Thyroid gland (tissue), 4 donors: ENCODE measurements at regions not wholly inside any gene's neighbourhood (a gene's known extent, or its start where the extent isn't known, plus 50 kb on each side); places are given as distances from the start of the nearest gene placed in this dataset.

Experiments used
- POLR2A ChIP-seq, 2 donors: fragments of 450-650 bp; IDR thresholded peaks; one replicate each; pipeline ENCODE4 v1.6.1; 2017; ENCODE audit warnings: antibody characterized with exemption in 2 of 2, mild to moderate bottlenecking in 2 of 2, moderate library complexity in 1 of 2
- TF ChIP-seq, protein P1 (sequence below), 6 experiments: fragments of 200-600 bp in 3 of 6; fragments of 450-650 bp in 3 of 6; sonication (generic) in 3 of 6; IDR thresholded peaks; one replicate each; pipeline ENCODE4 v1.5.1; 2016 to 2019; ENCODE audit warnings: antibody characterized with exemption in 6 of 6, mild to moderate bottlenecking in 2 of 6, inconsistent platforms in 1 of 6, moderate library complexity in 1 of 6

DNA sequence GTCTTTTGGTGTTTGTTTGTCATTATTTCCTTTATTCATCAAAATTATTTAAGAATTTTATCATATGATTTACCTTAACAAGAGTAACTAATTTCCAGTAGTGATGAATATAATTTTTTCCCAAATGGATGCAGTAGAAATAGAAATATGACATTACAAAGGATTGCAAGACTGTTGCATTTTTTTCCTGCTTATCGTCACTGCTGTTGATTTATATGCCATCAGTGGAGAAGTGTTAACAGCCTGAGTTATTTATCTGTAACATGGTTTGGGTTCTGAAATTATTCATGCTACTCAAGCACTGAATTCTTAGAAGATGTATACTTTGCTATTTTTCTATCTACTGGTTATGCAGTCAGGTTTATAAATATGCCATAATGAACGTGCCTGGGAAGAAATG lies 68.6 kb downstream of the TMEM100 start:
- TF ChIP-seq, protein P1, sequence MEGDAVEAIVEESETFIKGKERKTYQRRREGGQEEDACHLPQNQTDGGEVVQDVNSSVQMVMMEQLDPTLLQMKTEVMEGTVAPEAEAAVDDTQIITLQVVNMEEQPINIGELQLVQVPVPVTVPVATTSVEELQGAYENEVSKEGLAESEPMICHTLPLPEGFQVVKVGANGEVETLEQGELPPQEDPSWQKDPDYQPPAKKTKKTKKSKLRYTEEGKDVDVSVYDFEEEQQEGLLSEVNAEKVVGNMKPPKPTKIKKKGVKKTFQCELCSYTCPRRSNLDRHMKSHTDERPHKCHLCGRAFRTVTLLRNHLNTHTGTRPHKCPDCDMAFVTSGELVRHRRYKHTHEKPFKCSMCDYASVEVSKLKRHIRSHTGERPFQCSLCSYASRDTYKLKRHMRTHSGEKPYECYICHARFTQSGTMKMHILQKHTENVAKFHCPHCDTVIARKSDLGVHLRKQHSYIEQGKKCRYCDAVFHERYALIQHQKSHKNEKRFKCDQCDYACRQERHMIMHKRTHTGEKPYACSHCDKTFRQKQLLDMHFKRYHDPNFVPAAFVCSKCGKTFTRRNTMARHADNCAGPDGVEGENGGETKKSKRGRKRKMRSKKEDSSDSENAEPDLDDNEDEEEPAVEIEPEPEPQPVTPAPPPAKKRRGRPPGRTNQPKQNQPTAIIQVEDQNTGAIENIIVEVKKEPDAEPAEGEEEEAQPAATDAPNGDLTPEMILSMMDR (IDR thresholded peaks at IDR 0.05): no peak
- no peak for TF ChIP-seq POLR2A (IDR thresholded peaks at IDR 0.05)
